IMR-90 (cell line): ENCODE measurements at regions not wholly inside any gene's neighbourhood (a gene's known extent, or its start where the extent isn't known, plus 50 kb on each side); places are given as distances from the start of the nearest gene placed in this dataset.

Experiments used
- ATAC-seq: fragments of 200-7000 bp; cut with Tn5 transposase; 2 replicates; pipeline ENCODE4 v1.9.1; 2020; ENCODE audit warnings: low read depth, mild to moderate bottlenecking, moderate library complexity
- BruUV-seq: library from RNA; stranded (reverse); fragments of 400-500 nt; replicated peaks from 2 replicates; lab custom pipeline; 2021; lab: Mats Ljungman, UMichigan
- CTCF ChIA-PET: fragments of 300-600 bp; formaldehyde crosslinking; extraction: SDS; loops from one replicate; lab custom pipeline; 2021; ENCODE audit warnings: antibody characterized with exemption; lab: Yijun Ruan, JAX
- POLR2A ChIA-PET: fragments of 300-600 bp; sonication (Branson Sonifier 250); formaldehyde crosslinking; loops from one replicate; lab custom pipeline; 2022; ENCODE audit warnings: antibody characterized with exemption; ENCODE audit not compliant: unreplicated experiment; lab: Charles Lee
- DNase-seq: peaks from one replicate; pipeline ENCODE4 v3.0.0; 2013
- H2AFZ ChIP-seq: replicated peaks from 2 replicates; pipeline ENCODE3; 2013; ENCODE audit warnings: low read length, mild to moderate bottlenecking; ENCODE audit not compliant: poor library complexity
- H2AK5ac ChIP-seq: 2 replicates; pipeline ENCODE4 v1.6.1; 2013; ENCODE audit warnings: low read depth, low read length, inconsistent platforms
- H2AK9ac ChIP-seq: replicated peaks from 2 replicates; pipeline ENCODE3; 2013; ENCODE audit warnings: mild to moderate bottlenecking, low read depth, low read length, moderate library complexity; ENCODE audit not compliant: poor library complexity
- H2BK120ac ChIP-seq: 2 replicates; pipeline ENCODE4 v1.6.1; 2013; ENCODE audit warnings: low read depth, low read length, inconsistent platforms
- H2BK15ac ChIP-seq: 3 replicates; pipeline ENCODE4 v1.6.1; 2013; ENCODE audit warnings: low read depth, low read length, inconsistent platforms
- H2BK20ac ChIP-seq: 2 replicates; pipeline ENCODE4 v1.6.1; 2013; ENCODE audit warnings: low read depth, mild to moderate bottlenecking, inconsistent platforms, low read length, moderate library complexity
- H2BK5ac ChIP-seq: 2 replicates; pipeline ENCODE4 v1.6.1; 2013; ENCODE audit warnings: mild to moderate bottlenecking, low read depth, low read length, inconsistent platforms; ENCODE audit not compliant: poor library complexity, severe bottlenecking
- H3K14ac ChIP-seq: replicated peaks from 2 replicates; pipeline ENCODE4 v1.6.1; 2013; ENCODE audit warnings: low read depth, low read length, inconsistent platforms
- H3K18ac ChIP-seq: 2 replicates; pipeline ENCODE4 v1.6.1; 2013; ENCODE audit warnings: low read depth, low read length, control low read depth
- H3K23ac ChIP-seq: 2 replicates; pipeline ENCODE4 v1.6.1; 2013; ENCODE audit warnings: low read depth, low read length, inconsistent platforms
- H3K27ac ChIP-seq: 2 replicates; pipeline ENCODE4 v1.5.1; 2013; ENCODE audit warnings: mild to moderate bottlenecking, control low read depth, low read length; ENCODE audit not compliant: insufficient read depth
- H3K27me3 ChIP-seq: 2 replicates; pipeline ENCODE4 v1.6.1; 2013; ENCODE audit warnings: low read length; ENCODE audit not compliant: control insufficient read depth, insufficient read depth
- H3K36me3 ChIP-seq: 2 replicates; pipeline ENCODE4 v1.6.1; 2013; ENCODE audit warnings: low read length, mixed read lengths; ENCODE audit not compliant: control insufficient read depth, insufficient read depth
- H3K4ac ChIP-seq: 2 replicates; pipeline ENCODE4 v1.6.1; 2013; ENCODE audit warnings: low read depth, low read length, inconsistent platforms
- H3K4me1 ChIP-seq: 2 replicates; pipeline ENCODE4 v1.6.1; 2013; ENCODE audit warnings: low read length, mixed read lengths; ENCODE audit not compliant: control insufficient read depth, insufficient read depth
- H3K4me2 ChIP-seq: 2 replicates; pipeline ENCODE4 v1.6.1; 2013; ENCODE audit warnings: low read depth, mild to moderate bottlenecking, control low read depth, low read length, moderate library complexity
- H3K4me3 ChIP-seq: 2 replicates; pipeline ENCODE4 v1.5.1; 2013; ENCODE audit warnings: low read depth, mild to moderate bottlenecking, control low read depth, low read length, moderate library complexity; ENCODE audit not compliant: insufficient read depth
- H3K56ac ChIP-seq: 2 replicates; pipeline ENCODE4 v1.6.1; 2013; ENCODE audit warnings: low read length, inconsistent platforms; ENCODE audit not compliant: insufficient read depth; ENCODE audit errors: extremely low read depth
- H3K79me1 ChIP-seq, 2 experiments: 2 replicates each; pipeline ENCODE4 v1.6.1; 2013; ENCODE audit warnings: low read length in 2 of 2, inconsistent platforms in 1 of 2, low read depth in 1 of 2
- H3K9ac ChIP-seq: 2 replicates; pipeline ENCODE4 v1.6.1; 2013; ENCODE audit warnings: low read depth, low read length, control low read depth
- H3K9me1 ChIP-seq: 2 replicates; pipeline ENCODE4 v1.6.1; 2013; ENCODE audit warnings: low read length, inconsistent platforms; ENCODE audit not compliant: insufficient read depth
- H3K9me3 ChIP-seq: 2 replicates; pipeline ENCODE4 v1.6.1; 2013; ENCODE audit warnings: low read length; ENCODE audit not compliant: control insufficient read depth, insufficient read depth
- H4K20me1 ChIP-seq: 2 replicates; pipeline ENCODE4 v1.6.1; 2013; ENCODE audit warnings: low read length, inconsistent platforms; ENCODE audit not compliant: insufficient read depth
- H4K5ac ChIP-seq: 2 replicates; pipeline ENCODE4 v1.6.1; 2013; ENCODE audit warnings: mild to moderate bottlenecking, low read depth, low read length, control low read depth
- H4K8ac ChIP-seq, 2 experiments: 2 replicates each; pipeline ENCODE4 v1.6.1; 2013; ENCODE audit warnings: low read depth in 2 of 2, low read length in 2 of 2, control low read depth in 1 of 2, inconsistent platforms in 1 of 2
- H4K91ac ChIP-seq: 2 replicates; pipeline ENCODE4 v1.6.1; 2013; ENCODE audit warnings: low read depth, low read length, inconsistent platforms; ENCODE audit not compliant: insufficient read depth
- CEBPB ChIP-seq: IDR thresholded peaks from 2 replicates; pipeline ENCODE4 v1.6.1; 2012; ENCODE audit warnings: low read depth, low read length, improper control_type of control experiment
- CHD1 ChIP-seq: IDR thresholded peaks from 2 replicates; pipeline ENCODE4 v1.6.1; 2012; ENCODE audit warnings: low read depth, low read length, improper control_type of control experiment
- WGBS, 2 experiments: methylation state at CpG; one replicate each; pipeline versions ENCODE4 v1.1.5 to v1.1.7; 2013; ENCODE audit warnings: missing lambda C conversion rate in 2 of 2; ENCODE audit not compliant: insufficient read length in 1 of 2; ENCODE audit errors: extremely low coverage in 2 of 2; 5-methylcytosine and 5-hydroxymethylcytosine counted together
- dilution Hi-C: fragments of 300-500 bp; cut with HindIII; formaldehyde crosslinking; loops from one replicate; pipeline ENCODE4 v1.14.3; 2018; ENCODE audit warnings: low sequenced_read_pairs; ENCODE audit not compliant: unreplicated experiment
- in situ Hi-C: fragments of 300-500 bp; cut with MboI; formaldehyde crosslinking; loops from 3 replicates; pipeline ENCODE4 v1.14.3; 2019; ENCODE audit warnings: low sequenced_read_pairs, inconsistent platforms, mixed read lengths
- intact Hi-C: fragments of 100-400 bp; cut with micrococcal nuclease; formaldehyde crosslinking; loops from 2 replicates; pipeline ENCODE4 v1.10.0; 2022

GRCh38 chr3:162122405-162122804, 625.8 kb downstream of the OTOL1 start:
- no peak overlapping the region for H2AK5ac ChIP-seq
- H3K4me3 ChIP-seq: no peak overlapping the region
- no peak overlapping the region for H3K23ac ChIP-seq
- no peak overlapping the region for H3K4me2 ChIP-seq
- no peaks in the 10 kb centered on the region for H3K36me3 ChIP-seq
- no peaks in the 10 kb centered on the region for H4K20me1 ChIP-seq
- TF ChIP-seq CHD1 (no peak), CEBPB (peak; percentile 84)
- H3K27ac ChIP-seq: no peak overlapping the region
- H3K14ac ChIP-seq: no peak overlapping the region
- intact Hi-C loops: no loop called here
- no TSS peak for BruUV-seq
- no peak overlapping the region for H4K8ac ChIP-seq
- in situ Hi-C loops: no loop called here
- H4K5ac ChIP-seq: no peak overlapping the region
- no peaks in the 10 kb centered on the region for H3K9me1 ChIP-seq
- H3K27me3 ChIP-seq: no peaks in the 10 kb centered on the region
- peak; percentile 77 for ATAC-seq
- POLR2A ChIA-PET: no interaction called here
- no CpG with 5 or more reads among the region's 1 CpG for WGBS, 2 experiments
- no peak overlapping the region for H2BK20ac ChIP-seq
- H3K9me3 ChIP-seq: no peaks in the 10 kb centered on the region
- no peak overlapping the region for H2BK120ac ChIP-seq
- no peak overlapping the region for H2AFZ ChIP-seq
- no peak overlapping the region for H4K91ac ChIP-seq
- DNase-seq: peak; percentile 35
- no peak overlapping the region for H3K18ac ChIP-seq
- dilution Hi-C loops: no loop called here
- no peak overlapping the region for H3K4ac ChIP-seq
- no peaks in the 10 kb centered on the region for H3K79me1 ChIP-seq
- no peak overlapping the region for H2AK9ac ChIP-seq
- no peak overlapping the region for H2BK5ac ChIP-seq
- H2BK15ac ChIP-seq: no peak overlapping the region
- no peak overlapping the region for H3K56ac ChIP-seq
- H3K9ac ChIP-seq: no peak overlapping the region
- no peaks in the 10 kb centered on the region for H3K4me1 ChIP-seq
- CTCF ChIA-PET: interaction anchor here (1.0 kb wide), 1 partner anchor 39 kb away, joined by 3 read pairs; no protein-coding TSS in a partner anchor
